ENCODE measurements at regions not wholly inside any gene's neighbourhood (a gene's known extent, or its start where the extent isn't known, plus 50 kb on each side); places are given as distances from the start of the nearest gene placed in this dataset.

DNA sequence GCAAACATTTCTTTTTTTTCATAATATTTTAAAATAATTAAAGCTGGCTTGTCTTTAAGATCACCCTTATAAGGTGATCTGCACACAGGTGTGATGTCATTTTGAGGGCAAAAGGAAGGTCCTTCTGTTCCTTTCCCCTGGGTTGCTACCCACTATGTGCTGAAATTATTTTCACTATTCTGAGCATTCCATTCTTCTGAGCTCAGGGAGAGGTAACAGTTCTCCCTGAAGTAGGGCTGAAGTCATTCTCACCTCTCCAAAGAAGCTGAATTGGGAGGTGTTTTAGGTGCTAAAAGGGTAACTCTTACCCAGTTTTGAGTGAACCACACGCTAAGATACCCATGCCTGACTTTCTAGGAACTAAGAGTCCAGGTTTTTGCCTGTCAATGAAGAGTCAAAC lies 247.6 kb downstream of the SLC4A3 start:
- TF ChIP-seq, protein P1, sequence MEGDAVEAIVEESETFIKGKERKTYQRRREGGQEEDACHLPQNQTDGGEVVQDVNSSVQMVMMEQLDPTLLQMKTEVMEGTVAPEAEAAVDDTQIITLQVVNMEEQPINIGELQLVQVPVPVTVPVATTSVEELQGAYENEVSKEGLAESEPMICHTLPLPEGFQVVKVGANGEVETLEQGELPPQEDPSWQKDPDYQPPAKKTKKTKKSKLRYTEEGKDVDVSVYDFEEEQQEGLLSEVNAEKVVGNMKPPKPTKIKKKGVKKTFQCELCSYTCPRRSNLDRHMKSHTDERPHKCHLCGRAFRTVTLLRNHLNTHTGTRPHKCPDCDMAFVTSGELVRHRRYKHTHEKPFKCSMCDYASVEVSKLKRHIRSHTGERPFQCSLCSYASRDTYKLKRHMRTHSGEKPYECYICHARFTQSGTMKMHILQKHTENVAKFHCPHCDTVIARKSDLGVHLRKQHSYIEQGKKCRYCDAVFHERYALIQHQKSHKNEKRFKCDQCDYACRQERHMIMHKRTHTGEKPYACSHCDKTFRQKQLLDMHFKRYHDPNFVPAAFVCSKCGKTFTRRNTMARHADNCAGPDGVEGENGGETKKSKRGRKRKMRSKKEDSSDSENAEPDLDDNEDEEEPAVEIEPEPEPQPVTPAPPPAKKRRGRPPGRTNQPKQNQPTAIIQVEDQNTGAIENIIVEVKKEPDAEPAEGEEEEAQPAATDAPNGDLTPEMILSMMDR (IDR thresholded peaks at IDR 0.05; ENCODE audit: poor library complexity), result no peak
- no peak for TF ChIP-seq EZH2 (IDR thresholded peaks at IDR 0.05; ENCODE audit: borderline replicate concordance)

Data from hepatocyte (in vitro differentiated cells).